ENCODE measurements at regions not wholly inside any gene's neighbourhood (a gene's known extent, or its start where the extent isn't known, plus 50 kb on each side); places are given as distances from the start of the nearest gene placed in this dataset.

GRCh38 chr1:56309065-56309464, 270.3 kb downstream of the PLPP3 start:
- no peak for TF ChIP-seq POLR2A (IDR thresholded peaks at IDR 0.05)
- TF ChIP-seq, protein P1, sequence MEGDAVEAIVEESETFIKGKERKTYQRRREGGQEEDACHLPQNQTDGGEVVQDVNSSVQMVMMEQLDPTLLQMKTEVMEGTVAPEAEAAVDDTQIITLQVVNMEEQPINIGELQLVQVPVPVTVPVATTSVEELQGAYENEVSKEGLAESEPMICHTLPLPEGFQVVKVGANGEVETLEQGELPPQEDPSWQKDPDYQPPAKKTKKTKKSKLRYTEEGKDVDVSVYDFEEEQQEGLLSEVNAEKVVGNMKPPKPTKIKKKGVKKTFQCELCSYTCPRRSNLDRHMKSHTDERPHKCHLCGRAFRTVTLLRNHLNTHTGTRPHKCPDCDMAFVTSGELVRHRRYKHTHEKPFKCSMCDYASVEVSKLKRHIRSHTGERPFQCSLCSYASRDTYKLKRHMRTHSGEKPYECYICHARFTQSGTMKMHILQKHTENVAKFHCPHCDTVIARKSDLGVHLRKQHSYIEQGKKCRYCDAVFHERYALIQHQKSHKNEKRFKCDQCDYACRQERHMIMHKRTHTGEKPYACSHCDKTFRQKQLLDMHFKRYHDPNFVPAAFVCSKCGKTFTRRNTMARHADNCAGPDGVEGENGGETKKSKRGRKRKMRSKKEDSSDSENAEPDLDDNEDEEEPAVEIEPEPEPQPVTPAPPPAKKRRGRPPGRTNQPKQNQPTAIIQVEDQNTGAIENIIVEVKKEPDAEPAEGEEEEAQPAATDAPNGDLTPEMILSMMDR (IDR thresholded peaks at IDR 0.05): no peak

Data from tibial nerve (tissue), 3 donors.